HEK293T (cell line): ENCODE measurements at regions not wholly inside any gene's neighbourhood (a gene's known extent, or its start where the extent isn't known, plus 50 kb on each side); places are given as distances from the start of the nearest gene placed in this dataset.

Source experiments
- BHLHE40 ChIP-seq: fragments of 450-650 bp; IDR thresholded peaks from 2 replicates; pipeline ENCODE4 v1.6.1; 2016; ENCODE audit warnings: mild to moderate bottlenecking, moderate library complexity, borderline replicate concordance
- CTBP1 ChIP-seq: fragments of 450-650 bp; IDR thresholded peaks from 2 replicates; pipeline ENCODE4 v1.6.1; 2016; ENCODE audit warnings: borderline replicate concordance
- ELF4 ChIP-seq: fragments of 450-650 bp; IDR thresholded peaks from 2 replicates; pipeline ENCODE4 v1.6.1; 2017; ENCODE audit warnings: antibody characterized with exemption
- FOXA1 ChIP-seq: fragments of 450-650 bp; IDR thresholded peaks from 2 replicates; pipeline ENCODE4 v1.6.1; 2016; ENCODE audit warnings: mild to moderate bottlenecking
- FOXM1 ChIP-seq: fragments of 450-650 bp; IDR thresholded peaks from 2 replicates; pipeline ENCODE4 v1.6.1; 2017; ENCODE audit warnings: mild to moderate bottlenecking, borderline replicate concordance
- HDGF ChIP-seq: fragments of 450-650 bp; IDR thresholded peaks from 2 replicates; pipeline ENCODE4 v1.6.1; 2017; ENCODE audit warnings: antibody characterized with exemption, borderline replicate concordance
- PKNOX1 ChIP-seq: fragments of 450-650 bp; IDR thresholded peaks from 2 replicates; pipeline ENCODE4 v1.6.1; 2016
- SP1 ChIP-seq: fragments of 450-650 bp; IDR thresholded peaks from 2 replicates; pipeline ENCODE4 v1.6.1; 2017
- SUZ12 ChIP-seq: fragments of 450-650 bp; IDR thresholded peaks from 2 replicates; pipeline ENCODE4 v1.6.1; 2016; ENCODE audit warnings: mild to moderate bottlenecking
- TARDBP ChIP-seq: fragments of 450-650 bp; IDR thresholded peaks from 2 replicates; pipeline ENCODE4 v1.6.1; 2016

- no peak for TF ChIP-seq CTBP1
- no peak for TF ChIP-seq BHLHE40
- TF ChIP-seq FOXA1: no peak
- TF ChIP-seq SP1: no peak
- no peak for TF ChIP-seq PKNOX1
- TF ChIP-seq ELF4: no peak
- TF ChIP-seq FOXM1: no peak
- no peak for TF ChIP-seq TARDBP
- TF ChIP-seq SUZ12: no peak
- TF ChIP-seq HDGF: no peak
Observed at GRCh38 chr2:181806039-181806392, 85.5 kb upstream of the ITPRID2 start.
